Hematopoietic multipotent progenitor cell treated with erythropoietin and hydrocortisone succinate and interleukin-3 and kit ligand, for 15 days (in vitro differentiated cells): ENCODE measurements at regions not wholly inside any gene's neighbourhood (a gene's known extent, or its start where the extent isn't known, plus 50 kb on each side); places are given as distances from the start of the nearest gene placed in this dataset.
"Not testable (repeated sequence)": the region's sequence is repeated elsewhere in the genome, so short reads cannot be mapped to it uniquely, and the experiment has no call there.

Experiments
- DNase-seq: peaks from one replicate; pipeline ENCODE4 v3.0.0-alpha.2; 2015; ENCODE audit warnings: low spot score

- DNase-seq = no peak
These were observed 64.3 kb upstream of the SGO1 start for GRCh38 chr3:20250314-20250713.

GRCh38 chr3:20246662-20247061, 60.7 kb upstream of the SGO1 start:
- no peak for DNase-seq

GRCh38 chr3:20245781-20246180, 59.8 kb upstream of the SGO1 start:
- DNase-seq = no peak

- no peak for DNase-seq
These were observed 54.3 kb upstream of the SGO1 start for GRCh38 chr3:20240154-20240883.

GRCh38 chr3:20238199-20238598, 52.2 kb upstream of the SGO1 start:
- not testable (repeated sequence) for DNase-seq

- no peak for DNase-seq
These were observed 50.6 kb upstream of the SGO1 start for GRCh38 chr3:20236603-20237002.
